ENCODE measurements at regions not wholly inside any gene's neighbourhood (a gene's known extent, or its start where the extent isn't known, plus 50 kb on each side); places are given as distances from the start of the nearest gene placed in this dataset.

DNA sequence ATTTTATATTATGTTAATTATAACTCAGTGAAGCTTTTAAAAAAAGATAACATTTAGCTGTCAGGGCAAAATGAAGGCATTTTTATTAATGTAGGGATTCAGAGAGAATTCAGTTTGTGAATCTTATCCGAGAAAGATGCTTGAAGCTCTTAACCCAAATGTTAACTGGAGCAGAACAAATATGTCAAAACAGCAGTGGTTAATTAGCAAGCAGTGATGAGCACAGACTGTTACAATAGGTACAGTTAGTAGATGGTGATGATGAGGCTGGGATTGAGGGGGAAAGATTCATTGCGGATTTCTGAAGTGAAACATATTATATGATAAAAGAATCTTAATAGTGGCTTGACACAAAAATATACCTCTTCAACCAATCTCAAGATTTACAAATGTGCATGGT, 356.7 kb downstream of the DIRAS2 start:
- no peak for DNase-seq

DNA sequence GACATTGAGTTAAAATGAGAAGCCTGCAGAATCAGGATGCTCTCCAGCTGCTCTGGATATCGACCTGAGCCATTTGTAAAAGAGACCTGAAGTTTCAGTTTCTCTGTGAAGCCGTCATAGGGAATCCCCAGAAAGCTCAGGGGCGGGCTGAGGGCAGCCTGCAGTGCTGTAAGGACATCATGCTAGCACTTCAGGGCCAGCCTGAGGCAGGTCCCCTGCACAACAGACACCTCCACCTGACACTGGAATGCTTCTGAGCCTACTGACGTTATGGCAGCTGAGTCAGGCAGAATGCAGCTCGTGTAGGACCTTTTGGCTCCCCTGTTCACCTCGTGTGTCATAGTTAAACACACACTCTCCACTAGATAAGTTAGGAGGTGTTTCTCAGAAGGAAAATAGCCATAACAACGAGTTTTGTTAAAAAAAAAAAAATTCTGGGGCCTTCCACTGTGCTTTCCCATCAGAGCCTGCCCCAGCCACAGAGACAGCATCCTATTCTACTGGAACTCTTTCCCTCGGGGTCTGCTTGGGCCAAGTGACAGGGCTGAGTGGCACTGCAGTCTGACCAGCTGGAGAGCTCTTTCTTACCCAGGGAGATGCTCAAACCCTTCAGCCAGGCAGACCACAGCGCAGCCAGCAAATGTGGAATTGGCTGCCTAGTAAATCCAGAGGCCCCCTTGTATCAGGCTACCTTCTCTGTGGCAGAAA, 354.9 kb downstream of the DIRAS2 start:
- no peak for DNase-seq

GRCh38 chr9:90288275-90288639, 354.4 kb downstream of the DIRAS2 start:
- no peak for DNase-seq

DNA sequence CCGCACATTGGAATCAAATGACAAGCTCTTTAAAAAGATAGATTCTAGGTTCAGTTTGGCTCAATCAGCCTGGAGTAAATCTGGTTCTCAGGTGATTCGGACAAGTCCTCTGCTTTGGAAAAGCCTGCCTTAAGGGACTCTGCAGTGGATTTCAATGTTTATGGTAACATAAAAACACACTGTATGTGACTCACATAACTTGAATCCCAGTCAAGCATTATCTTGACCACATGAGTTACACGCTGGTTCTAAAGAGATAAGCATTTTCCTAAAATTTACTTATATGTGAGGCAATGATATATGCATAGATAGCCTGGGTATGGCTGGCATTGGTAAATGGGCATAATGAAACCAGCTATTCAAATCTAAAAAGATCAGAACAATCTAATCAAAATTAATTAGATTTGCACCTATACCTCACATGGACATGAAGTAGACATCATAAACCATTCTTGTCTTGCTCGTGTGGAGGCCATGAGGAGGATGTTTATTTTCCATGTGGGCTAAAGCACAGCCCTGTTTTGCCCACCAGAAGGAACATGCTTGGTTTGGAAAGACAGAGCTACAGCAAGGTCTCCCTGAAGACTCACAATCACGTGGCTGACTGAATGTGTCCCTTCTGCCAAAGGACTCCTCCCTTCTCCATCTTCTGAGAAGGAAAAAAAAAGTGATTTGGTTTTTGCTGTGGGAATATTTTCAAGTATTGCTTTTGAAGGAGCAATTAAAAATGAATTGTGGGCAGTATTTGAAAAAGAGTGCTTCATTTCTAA, 351.7 kb downstream of the DIRAS2 start:
- DNase-seq = no peak

- DNase-seq = no peak
These were observed 346.1 kb downstream of the DIRAS2 start for GRCh38 chr9:90296539-90296938.

GRCh38 chr9:90299968-90300367, 342.7 kb downstream of the DIRAS2 start:
- DNase-seq = no peak

GRCh38 chr9:90300611-90301276, 341.9 kb downstream of the DIRAS2 start:
- no peak for DNase-seq

GRCh38 chr9:90301277-90301653, 341.4 kb downstream of the DIRAS2 start:
- DNase-seq = peak; percentile 4

GRCh38 chr9:90303655-90304054, 339.0 kb downstream of the DIRAS2 start:
- DNase-seq = no peak

DNA sequence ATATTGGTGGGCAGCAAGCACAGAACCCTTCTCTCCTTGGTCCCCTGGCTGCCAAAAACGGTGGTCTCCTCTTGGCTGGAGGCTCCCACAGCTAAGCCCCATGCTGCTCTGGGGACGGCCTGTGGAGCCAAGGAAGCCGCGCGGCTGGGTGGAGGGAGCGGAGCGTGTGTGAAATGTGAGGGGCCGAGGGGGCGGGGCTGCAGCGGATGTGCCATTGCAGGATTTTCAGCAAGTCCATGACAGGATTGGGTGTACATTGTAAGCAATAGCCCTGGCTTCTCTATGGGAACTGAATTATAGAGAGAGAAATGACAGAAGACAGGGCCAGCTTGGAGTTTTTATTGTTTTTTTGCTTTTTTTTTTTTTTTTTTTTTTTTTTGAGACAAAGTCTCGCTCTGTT, 336.5 kb downstream of the DIRAS2 start:
- no peak for DNase-seq

GRCh38 chr9:90307167-90307833, 335.3 kb downstream of the DIRAS2 start:
- DNase-seq = no peak

DNA sequence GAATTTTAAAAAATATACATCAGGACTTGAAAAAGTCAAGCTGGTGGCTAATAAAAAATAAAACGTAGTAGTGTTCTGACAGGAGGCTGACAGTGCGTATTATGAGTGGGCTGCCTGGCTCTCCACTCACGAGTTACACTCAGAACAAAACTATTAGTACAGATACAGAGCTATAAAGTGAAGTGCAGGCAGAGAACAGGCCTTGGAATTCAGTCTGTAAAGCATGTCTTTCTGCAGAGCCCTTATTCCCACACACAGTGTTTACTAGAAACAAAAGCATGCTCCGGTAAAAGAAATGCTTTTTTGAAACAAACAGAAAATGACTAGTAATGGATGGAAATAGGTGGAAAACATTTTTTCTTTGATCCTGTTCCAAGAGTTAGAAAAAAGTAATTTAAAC, 334.7 kb downstream of the DIRAS2 start:
- no peak for DNase-seq

GRCh38 chr9:90308691-90309090, 333.9 kb downstream of the DIRAS2 start:
- no peak for DNase-seq

GRCh38 chr9:90309809-90310520, 332.7 kb downstream of the DIRAS2 start:
- no peak for DNase-seq

GRCh38 chr9:90310521-90310876, 332.1 kb downstream of the DIRAS2 start:
- DNase-seq = no peak

GRCh38 chr9:90311811-90312210, 330.8 kb downstream of the DIRAS2 start:
- DNase-seq = no peak

GRCh38 chr9:90322296-90322695, 320.3 kb downstream of the DIRAS2 start:
- DNase-seq = no peak

DNA sequence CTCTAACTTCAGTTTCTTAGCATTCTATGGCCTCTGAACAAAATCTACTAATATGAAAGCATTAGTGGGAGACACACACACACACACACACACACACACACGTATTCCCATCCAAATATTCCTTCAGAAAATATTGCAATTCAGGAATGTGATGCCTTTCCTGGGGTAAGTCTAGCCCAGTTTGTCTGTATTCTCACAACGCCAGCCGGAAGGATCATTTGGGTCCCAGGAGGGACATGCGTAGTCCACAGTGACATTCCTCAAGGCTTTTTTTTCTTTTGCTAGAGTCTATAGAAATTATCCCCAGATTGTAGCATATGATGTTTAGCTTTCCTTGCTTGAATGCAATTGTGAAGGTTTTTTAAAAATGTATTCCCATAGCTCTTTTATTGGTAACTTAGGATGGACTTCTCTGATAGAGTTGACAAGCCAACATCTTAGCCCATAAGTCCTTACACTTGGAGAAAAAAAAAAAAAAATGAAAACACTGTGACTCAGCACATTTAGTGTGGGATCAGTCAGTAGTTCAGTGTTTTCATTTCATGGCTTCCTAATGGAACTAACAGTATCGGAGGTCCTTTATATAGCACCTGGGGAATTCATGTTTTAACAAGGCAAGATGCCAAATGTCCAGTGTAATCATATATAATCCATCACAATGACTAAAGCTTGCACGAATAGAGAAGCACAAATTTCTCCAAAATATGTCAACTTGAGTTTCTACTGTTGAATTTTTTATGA, 316.5 kb downstream of the DIRAS2 start:
- DNase-seq = no peak

DNA sequence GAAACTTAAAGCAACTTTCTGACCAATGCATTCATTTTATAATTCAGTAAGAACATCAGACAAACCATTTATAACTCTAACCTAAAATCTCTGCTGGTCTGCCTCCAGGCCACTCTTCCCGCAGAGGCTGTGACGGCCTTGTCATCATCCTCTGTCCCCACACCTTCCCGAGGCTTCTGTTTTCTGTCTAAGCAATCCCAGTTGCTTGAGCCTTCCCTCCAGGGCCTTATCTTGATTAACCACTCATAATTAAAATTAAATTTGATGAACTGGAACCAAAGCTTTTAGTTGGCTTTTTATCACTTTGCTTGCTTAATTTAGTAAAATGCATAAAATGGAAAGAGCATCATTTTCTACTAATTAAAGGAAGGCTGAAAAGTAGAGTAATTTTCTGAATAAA, 312.4 kb downstream of the DIRAS2 start:
- DNase-seq = no peak

- peak; percentile 52 for DNase-seq
These were observed 310.6 kb downstream of the DIRAS2 start for GRCh38 chr9:90331826-90332575.

DNA sequence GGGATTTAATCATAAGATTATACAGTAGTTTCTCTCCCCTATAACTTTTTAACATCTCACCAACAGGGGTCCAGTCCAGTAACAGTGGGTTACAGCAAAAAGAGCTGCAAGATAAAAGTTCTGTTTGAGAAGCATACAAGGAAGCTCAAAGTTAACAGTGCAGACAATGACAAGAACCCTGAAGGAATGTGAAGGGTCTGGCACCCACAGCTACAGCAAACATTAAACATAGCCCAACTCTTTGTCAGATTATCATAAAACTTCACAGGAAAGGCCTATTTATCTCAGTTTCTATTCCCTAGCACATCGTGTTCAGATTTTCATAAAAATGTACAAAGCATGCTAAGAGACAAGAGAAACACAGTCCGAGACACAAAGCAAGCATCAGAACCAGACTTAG, 309.4 kb downstream of the DIRAS2 start:
- no peak for DNase-seq

DNA sequence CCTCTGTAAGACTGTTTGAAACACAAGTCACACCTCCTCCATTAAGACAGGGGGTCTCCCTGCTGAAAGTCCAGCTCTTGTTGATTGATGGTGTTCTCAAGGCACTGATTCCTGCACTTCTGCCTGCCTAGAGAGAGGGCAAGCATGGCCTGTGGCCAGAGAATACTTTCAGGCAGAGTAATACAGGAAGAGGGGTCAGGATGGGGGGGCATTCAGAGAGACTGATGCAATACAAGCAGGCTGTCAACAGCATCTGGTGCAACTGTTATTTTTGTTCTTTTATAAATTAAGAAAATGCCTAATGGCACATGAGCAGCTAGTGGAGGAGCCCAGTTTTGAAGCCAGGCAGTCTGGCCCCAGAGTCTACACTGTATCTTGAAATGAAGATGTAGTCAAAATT, 302.2 kb downstream of the DIRAS2 start:
- no peak for DNase-seq
